SK-N-SH (cell line): ENCODE measurements at regions not wholly inside any gene's neighbourhood (a gene's known extent, or its start where the extent isn't known, plus 50 kb on each side); places are given as distances from the start of the nearest gene placed in this dataset.

Experiments
- CTCF ChIA-PET: fragments of 300-600, 350-600 bp; formaldehyde crosslinking; extraction: SDS; loops from one replicate; lab custom pipeline; 2021; lab: Yijun Ruan, JAX
- POLR2A ChIA-PET: fragments of 350-600 bp; sonication (Branson Sonifier 250); formaldehyde crosslinking; extraction: SDS; loops from one replicate; lab custom pipeline; 2020; ENCODE audit warnings: antibody characterized with exemption, inconsistent platforms; lab: Yijun Ruan, JAX
- DNase-seq: peaks from one replicate; pipeline ENCODE4 v3.0.0; 2012
- H2AFZ ChIP-seq: fragments of 200-600 bp; sonication (generic); 2 replicates; pipeline ENCODE4 v1.8.1; 2016; ENCODE audit warnings: antibody characterized with exemption, mild to moderate bottlenecking, low read depth
- H3F3A ChIP-seq: fragments of 200-600 bp; sonication (generic); replicated peaks from 2 replicates; pipeline ENCODE3; 2016; ENCODE audit warnings: antibody characterized with exemption, mild to moderate bottlenecking; ENCODE audit not compliant: insufficient read depth
- H3K27ac ChIP-seq, 2 experiments: fragments of 200-500 bp in 1 of 2; fragments of 200-600 bp in 1 of 2; sonication (Bioruptor generic) in 1 of 2; sonication (generic), shearing (Covaris generic) in 1 of 2; 2 replicates each; pipeline versions ENCODE4 v1.5.1 to v1.6.1; 2014 to 2016; ENCODE audit warnings: low read depth in 2 of 2, inconsistent platforms in 1 of 2, low read length in 1 of 2, mild to moderate bottlenecking in 1 of 2, mixed read lengths in 1 of 2
- H3K27me3 ChIP-seq: fragments of 200-600 bp; sonication (generic), shearing (Covaris generic); 2 replicates; pipeline ENCODE4 v1.6.1; 2016; ENCODE audit warnings: mixed run types; ENCODE audit not compliant: insufficient read depth
- H3K36me3 ChIP-seq, 2 experiments: fragments of 200-500 bp in 1 of 2; fragments of 200-600 bp in 1 of 2; sonication (Bioruptor generic) in 1 of 2; sonication (generic) in 1 of 2; replicated peaks in 1 of 2; 2 replicates each; pipeline versions ENCODE3 to v1.5.1; 2014 to 2016; ENCODE audit warnings: low read length in 1 of 2, mild to moderate bottlenecking in 1 of 2; ENCODE audit not compliant: insufficient read depth in 2 of 2, control insufficient read depth in 1 of 2
- H3K4me1 ChIP-seq, 2 experiments: fragments of 200-500 bp in 1 of 2; fragments of 200-600 bp in 1 of 2; sonication (Bioruptor generic) in 1 of 2; sonication (generic), shearing (Covaris generic) in 1 of 2; 2 replicates each; pipeline versions ENCODE4 v1.5.1 to v1.6.1; 2014 to 2016; ENCODE audit warnings: low read depth in 1 of 2, low read length in 1 of 2, mixed run types in 1 of 2; ENCODE audit not compliant: insufficient read depth in 2 of 2, control insufficient read depth in 1 of 2
- H3K4me2 ChIP-seq: fragments of 200-600 bp; sonication (generic), shearing (Covaris generic); 2 replicates; pipeline ENCODE4 v1.6.1; 2017; ENCODE audit warnings: mixed run types
- H3K4me3 ChIP-seq, 2 experiments: fragments of 200-500 bp in 1 of 2; fragments of 200-600 bp in 1 of 2; sonication (Bioruptor generic) in 1 of 2; sonication (generic), shearing (Covaris generic) in 1 of 2; 2 replicates each; pipeline versions ENCODE4 v1.5.1 to v1.8.1; 2014 to 2016; ENCODE audit warnings: low read depth in 2 of 2, inconsistent platforms in 1 of 2, low read length in 1 of 2, mild to moderate bottlenecking in 1 of 2, mixed read lengths in 1 of 2, moderate library complexity in 1 of 2
- H3K79me2 ChIP-seq: fragments of 200-600 bp; sonication (generic); 2 replicates; pipeline ENCODE4 v1.8.1; 2017; ENCODE audit warnings: mild to moderate bottlenecking; ENCODE audit not compliant: insufficient read depth
- H3K9ac ChIP-seq: fragments of 200-600 bp; sonication (generic); 2 replicates; pipeline ENCODE4 v1.6.1; 2017; ENCODE audit warnings: mixed run types
- H3K9me2 ChIP-seq: fragments of 200-600 bp; sonication (generic); 2 replicates; pipeline ENCODE4 v1.6.1; 2017; ENCODE audit warnings: mixed run types
- H3K9me3 ChIP-seq: fragments of 200-600 bp; sonication (generic); 2 replicates; pipeline ENCODE4 v1.6.1; 2017; ENCODE audit warnings: mixed run types, mild to moderate bottlenecking, moderate library complexity
- H4K20me1 ChIP-seq: fragments of 200-600 bp; sonication (generic); 2 replicates; pipeline ENCODE4 v1.6.1; 2017; ENCODE audit warnings: mild to moderate bottlenecking, mixed run types; ENCODE audit not compliant: insufficient read depth
- EP300 ChIP-seq, 2 experiments: IDR thresholded peaks; 2 replicates each; pipeline versions ENCODE4 v1.4.0 to v1.6.1; 2012; ENCODE audit warnings: borderline replicate concordance in 1 of 2, low read depth in 1 of 2, low read length in 1 of 2
- EZH2phosphoT487 ChIP-seq: fragments of 200-600 bp; sonication (generic); IDR thresholded peaks from 2 replicates; pipeline ENCODE4 v1.6.1; 2017; ENCODE audit warnings: low read depth, mixed run types, mild to moderate bottlenecking, antibody characterized with exemption, moderate library complexity, borderline replicate concordance
- FOSL2 ChIP-seq: IDR thresholded peaks from 2 replicates; pipeline ENCODE4 v1.4.0; 2012; ENCODE audit warnings: low read depth, mild to moderate bottlenecking, moderate library complexity, borderline replicate concordance
- FOXJ3 ChIP-seq: sonication (generic); formaldehyde crosslinking; IDR thresholded peaks from 2 replicates; pipeline ENCODE4 v1.5.1; 2020; ENCODE audit warnings: mild to moderate bottlenecking, missing genetic modification reagents
- GATA2 ChIP-seq: sonication (generic); formaldehyde crosslinking; IDR thresholded peaks from 2 replicates; pipeline ENCODE4 v1.5.0; 2020; ENCODE audit warnings: mild to moderate bottlenecking, missing genetic modification reagents
- MEF2A ChIP-seq: IDR thresholded peaks from 2 replicates; pipeline ENCODE4 v1.4.0; 2012; ENCODE audit warnings: low read depth, borderline replicate concordance
- MXI1 ChIP-seq: IDR thresholded peaks from 2 replicates; pipeline ENCODE4 v1.6.1; 2012; ENCODE audit warnings: mild to moderate bottlenecking, low read depth, low read length, improper control_type of control experiment
- NRF1 ChIP-seq: IDR thresholded peaks from 2 replicates; pipeline ENCODE4 v1.6.1; 2012; ENCODE audit warnings: low read depth, mild to moderate bottlenecking, low read length
- POLR2AphosphoS5 ChIP-seq: IDR thresholded peaks from 2 replicates; pipeline ENCODE4 v1.6.1; 2012; ENCODE audit warnings: low read depth, low read length
- SMC3 ChIP-seq: IDR thresholded peaks from 2 replicates; pipeline ENCODE4 v1.6.1; 2012; ENCODE audit warnings: low read depth, low read length, improper control_type of control experiment
- TCF12 ChIP-seq: IDR thresholded peaks from 2 replicates; pipeline ENCODE4 v1.4.0; 2012
- TEAD4 ChIP-seq: IDR thresholded peaks from 2 replicates; pipeline ENCODE4 v1.4.0; 2012; ENCODE audit warnings: mild to moderate bottlenecking, borderline replicate concordance; ENCODE audit not compliant: insufficient read depth
- WGBS: methylation state at CpG from one replicate; pipeline ENCODE4 v1.1.6; 2017; ENCODE audit warnings: low lambda C conversion rate; 5-methylcytosine and 5-hydroxymethylcytosine counted together
- TF ChIP-seq, protein P1 (sequence below): IDR thresholded peaks from 2 replicates; pipeline ENCODE4 v1.4.0; 2012; ENCODE audit warnings: low read depth, borderline replicate concordance
- TF ChIP-seq, protein P2 (sequence below): fragments of 200-600 bp; sonication (generic); IDR thresholded peaks from 2 replicates; pipeline ENCODE4 v1.6.1; 2017; ENCODE audit warnings: antibody characterized with exemption, mild to moderate bottlenecking, moderate library complexity
- TF ChIP-seq, protein P3 (sequence below): fragments of 150-350 bp; IDR thresholded peaks from 2 replicates; pipeline ENCODE4 v1.6.1; 2016; ENCODE audit warnings: mild to moderate bottlenecking, low read depth, low read length
- TF ChIP-seq, protein P4 (sequence below): fragments of 150-350 bp; IDR thresholded peaks from 2 replicates; pipeline ENCODE4 v1.6.1; 2017; ENCODE audit warnings: antibody characterized with exemption, low read length, low read depth, borderline replicate concordance
- TF ChIP-seq, protein P5 (sequence below): IDR thresholded peaks from 2 replicates; pipeline ENCODE4 v1.4.0; 2012; ENCODE audit warnings: low read depth, borderline replicate concordance

DNA sequence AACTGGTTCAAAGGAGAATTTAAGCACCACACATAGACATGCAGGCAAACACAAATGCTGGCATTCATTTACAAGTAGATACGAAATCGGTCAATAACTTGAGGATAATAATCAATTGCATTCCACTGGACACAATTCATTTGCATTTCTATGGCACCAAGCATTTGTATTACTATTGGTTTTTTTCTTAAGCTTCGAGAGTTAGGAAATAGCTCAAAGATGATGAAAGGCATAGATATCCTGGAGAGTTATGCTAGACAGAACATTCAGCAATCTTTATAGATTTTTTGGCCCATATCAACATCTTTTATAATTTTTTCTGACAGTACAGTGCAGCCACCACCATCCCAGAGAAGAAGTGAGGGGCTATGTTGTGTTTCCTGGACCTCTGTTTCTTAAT lies 544.4 kb downstream of the MIAT start:
- whole genome bisulfite sequencing, result 85% methylated on average over 3 of the region's 3 CpGs
- Histone ChIP-seq H3K9me3 (no peaks in the 10 kb centered on the region), H3K79me2 (no peaks in the 10 kb centered on the region), H3K4me1 (peaks cover 0 to 10% of the 10 kb centered on the region in 2 experiments; a peak in 2 of 4 replicates), H3K9ac (no peak overlapping the region), H3K27me3 (no peaks in the 10 kb centered on the region), H3K27ac (no peak overlapping the region), H3F3A (no peaks in the 10 kb centered on the region), H4K20me1 (no peaks in the 10 kb centered on the region), H3K36me3 (no peaks in the 10 kb centered on the region), H2AFZ (no peak overlapping the region), H3K4me2 (no peak overlapping the region), H3K9me2 (no peaks in the 10 kb centered on the region), H3K4me3 (no peak overlapping the region)
- no peak for DNase-seq
- CTCF ChIA-PET, result no interaction called here
- TF ChIP-seq MXI1, result no peak
- TF ChIP-seq TCF12, result no peak
- TF ChIP-seq, protein P1, sequence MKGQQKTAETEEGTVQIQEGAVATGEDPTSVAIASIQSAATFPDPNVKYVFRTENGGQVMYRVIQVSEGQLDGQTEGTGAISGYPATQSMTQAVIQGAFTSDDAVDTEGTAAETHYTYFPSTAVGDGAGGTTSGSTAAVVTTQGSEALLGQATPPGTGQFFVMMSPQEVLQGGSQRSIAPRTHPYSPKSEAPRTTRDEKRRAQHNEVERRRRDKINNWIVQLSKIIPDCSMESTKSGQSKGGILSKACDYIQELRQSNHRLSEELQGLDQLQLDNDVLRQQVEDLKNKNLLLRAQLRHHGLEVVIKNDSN, result no peak
- TF ChIP-seq FOSL2, result no peak
- TF ChIP-seq, protein P2, sequence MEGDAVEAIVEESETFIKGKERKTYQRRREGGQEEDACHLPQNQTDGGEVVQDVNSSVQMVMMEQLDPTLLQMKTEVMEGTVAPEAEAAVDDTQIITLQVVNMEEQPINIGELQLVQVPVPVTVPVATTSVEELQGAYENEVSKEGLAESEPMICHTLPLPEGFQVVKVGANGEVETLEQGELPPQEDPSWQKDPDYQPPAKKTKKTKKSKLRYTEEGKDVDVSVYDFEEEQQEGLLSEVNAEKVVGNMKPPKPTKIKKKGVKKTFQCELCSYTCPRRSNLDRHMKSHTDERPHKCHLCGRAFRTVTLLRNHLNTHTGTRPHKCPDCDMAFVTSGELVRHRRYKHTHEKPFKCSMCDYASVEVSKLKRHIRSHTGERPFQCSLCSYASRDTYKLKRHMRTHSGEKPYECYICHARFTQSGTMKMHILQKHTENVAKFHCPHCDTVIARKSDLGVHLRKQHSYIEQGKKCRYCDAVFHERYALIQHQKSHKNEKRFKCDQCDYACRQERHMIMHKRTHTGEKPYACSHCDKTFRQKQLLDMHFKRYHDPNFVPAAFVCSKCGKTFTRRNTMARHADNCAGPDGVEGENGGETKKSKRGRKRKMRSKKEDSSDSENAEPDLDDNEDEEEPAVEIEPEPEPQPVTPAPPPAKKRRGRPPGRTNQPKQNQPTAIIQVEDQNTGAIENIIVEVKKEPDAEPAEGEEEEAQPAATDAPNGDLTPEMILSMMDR, result no peak
- TF ChIP-seq, protein P3, sequence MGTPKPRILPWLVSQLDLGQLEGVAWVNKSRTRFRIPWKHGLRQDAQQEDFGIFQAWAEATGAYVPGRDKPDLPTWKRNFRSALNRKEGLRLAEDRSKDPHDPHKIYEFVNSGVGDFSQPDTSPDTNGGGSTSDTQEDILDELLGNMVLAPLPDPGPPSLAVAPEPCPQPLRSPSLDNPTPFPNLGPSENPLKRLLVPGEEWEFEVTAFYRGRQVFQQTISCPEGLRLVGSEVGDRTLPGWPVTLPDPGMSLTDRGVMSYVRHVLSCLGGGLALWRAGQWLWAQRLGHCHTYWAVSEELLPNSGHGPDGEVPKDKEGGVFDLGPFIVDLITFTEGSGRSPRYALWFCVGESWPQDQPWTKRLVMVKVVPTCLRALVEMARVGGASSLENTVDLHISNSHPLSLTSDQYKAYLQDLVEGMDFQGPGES, result no peak
- no peak for TF ChIP-seq EP300 (IDR thresholded peaks at IDR 0.05; ENCODE audit: borderline replicate concordance in 1 of 2, low read depth in 1 of 2, low read length in 1 of 2)
- no peak for TF ChIP-seq GATA2 (CRISPR knock-in tag)
- TF ChIP-seq MEF2A, result no peak
- TF ChIP-seq, protein P4, sequence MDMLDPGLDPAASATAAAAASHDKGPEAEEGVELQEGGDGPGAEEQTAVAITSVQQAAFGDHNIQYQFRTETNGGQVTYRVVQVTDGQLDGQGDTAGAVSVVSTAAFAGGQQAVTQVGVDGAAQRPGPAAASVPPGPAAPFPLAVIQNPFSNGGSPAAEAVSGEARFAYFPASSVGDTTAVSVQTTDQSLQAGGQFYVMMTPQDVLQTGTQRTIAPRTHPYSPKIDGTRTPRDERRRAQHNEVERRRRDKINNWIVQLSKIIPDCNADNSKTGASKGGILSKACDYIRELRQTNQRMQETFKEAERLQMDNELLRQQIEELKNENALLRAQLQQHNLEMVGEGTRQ, result no peak
- TF ChIP-seq, protein P5, sequence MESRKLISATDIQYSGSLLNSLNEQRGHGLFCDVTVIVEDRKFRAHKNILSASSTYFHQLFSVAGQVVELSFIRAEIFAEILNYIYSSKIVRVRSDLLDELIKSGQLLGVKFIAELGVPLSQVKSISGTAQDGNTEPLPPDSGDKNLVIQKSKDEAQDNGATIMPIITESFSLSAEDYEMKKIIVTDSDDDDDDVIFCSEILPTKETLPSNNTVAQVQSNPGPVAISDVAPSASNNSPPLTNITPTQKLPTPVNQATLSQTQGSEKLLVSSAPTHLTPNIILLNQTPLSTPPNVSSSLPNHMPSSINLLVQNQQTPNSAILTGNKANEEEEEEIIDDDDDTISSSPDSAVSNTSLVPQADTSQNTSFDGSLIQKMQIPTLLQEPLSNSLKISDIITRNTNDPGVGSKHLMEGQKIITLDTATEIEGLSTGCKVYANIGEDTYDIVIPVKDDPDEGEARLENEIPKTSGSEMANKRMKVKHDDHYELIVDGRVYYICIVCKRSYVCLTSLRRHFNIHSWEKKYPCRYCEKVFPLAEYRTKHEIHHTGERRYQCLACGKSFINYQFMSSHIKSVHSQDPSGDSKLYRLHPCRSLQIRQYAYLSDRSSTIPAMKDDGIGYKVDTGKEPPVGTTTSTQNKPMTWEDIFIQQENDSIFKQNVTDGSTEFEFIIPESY, result no peak
- no peak for TF ChIP-seq EZH2phosphoT487
- TF ChIP-seq SMC3, result no peak
- TF ChIP-seq TEAD4, result no peak
- TF ChIP-seq FOXJ3 (CRISPR knock-in tag), result no peak
- TF ChIP-seq NRF1, result no peak
- no peak for TF ChIP-seq POLR2AphosphoS5
- POLR2A ChIA-PET, result no interaction called here
